CD4-positive, CD25-positive, alpha-beta regulatory T cell (primary cell): ENCODE measurements at regions not wholly inside any gene's neighbourhood (a gene's known extent, or its start where the extent isn't known, plus 50 kb on each side); places are given as distances from the start of the nearest gene placed in this dataset.

ENCODE experiments used
- ATAC-seq, 2 donors: fragments of 150-1000 bp; cut with Tn5 transposase; one replicate each; pipeline ENCODE4 v1.10.0; 2021; ENCODE audit warnings: low read depth in 2 of 2, moderate number of reproducible peaks in 2 of 2, moderate library complexity in 1 of 2
- DNase-seq, 3 donors: peaks; one replicate each; pipeline versions ENCODE4 v3.0.0 to v3.0.0-alpha.2; 2012 to 2022; ENCODE audit warnings: mixed read lengths in 1 of 3
- H3K27ac ChIP-seq: one replicate; pipeline ENCODE4 v1.7.0; 2013; ENCODE audit warnings: mild to moderate bottlenecking, low read length; ENCODE audit not compliant: insufficient read depth, poor library complexity, severe bottlenecking
- H3K27me3 ChIP-seq: one replicate; pipeline ENCODE4 v1.7.0; 2013; ENCODE audit warnings: low read length; ENCODE audit not compliant: control insufficient read depth, insufficient read depth
- H3K36me3 ChIP-seq: one replicate; pipeline ENCODE4 v1.7.0; 2013; ENCODE audit warnings: mild to moderate bottlenecking, low read length, moderate library complexity; ENCODE audit not compliant: control insufficient read depth, insufficient read depth
- H3K4me1 ChIP-seq: 2 replicates; pipeline ENCODE4 v1.7.0; 2013; ENCODE audit warnings: mild to moderate bottlenecking, low read length; ENCODE audit not compliant: insufficient read depth, control insufficient read depth, poor library complexity, severe bottlenecking
- H3K4me3 ChIP-seq: one replicate; pipeline ENCODE4 v1.7.0; 2013; ENCODE audit warnings: low read depth, mild to moderate bottlenecking, low read length, moderate library complexity
- H3K9me3 ChIP-seq, 2 experiments: 1 replicate in 1 of 2; 2 replicates in 1 of 2; pipeline ENCODE4 v1.7.0; 2013; ENCODE audit warnings: low read length in 2 of 2, mild to moderate bottlenecking in 1 of 2, moderate library complexity in 1 of 2; ENCODE audit not compliant: control insufficient read depth in 2 of 2
- H3K27ac Mint-ChIP-seq, 3 donors: one replicate each; pipeline ENCODE4 v1.8.0; 2020 to 2022; ENCODE audit warnings: mild to moderate bottlenecking in 3 of 3, mixed read lengths in 3 of 3, moderate library complexity in 2 of 3
- H3K27me3 Mint-ChIP-seq: one replicate; pipeline ENCODE4 v1.8.0; 2022; ENCODE audit warnings: mild to moderate bottlenecking, mixed read lengths
- H3K36me3 Mint-ChIP-seq: one replicate; pipeline ENCODE4 v1.8.0; 2020; ENCODE audit warnings: mixed read lengths
- H3K4me1 Mint-ChIP-seq, 4 donors: one replicate each; pipeline ENCODE4 v1.8.0; 2020 to 2022; ENCODE audit warnings: mixed read lengths in 4 of 4, mild to moderate bottlenecking in 1 of 4
- H3K4me3 Mint-ChIP-seq, 4 donors: one replicate each; pipeline ENCODE4 v1.8.0; 2020 to 2022; ENCODE audit warnings: mild to moderate bottlenecking in 4 of 4, mixed read lengths in 4 of 4, moderate library complexity in 3 of 4
- H3K9me3 Mint-ChIP-seq, 7 donors: one replicate each; pipeline ENCODE4 v1.8.0; 2020 to 2022; ENCODE audit warnings: mixed read lengths in 7 of 7, mild to moderate bottlenecking in 3 of 7, moderate library complexity in 2 of 7

DNA sequence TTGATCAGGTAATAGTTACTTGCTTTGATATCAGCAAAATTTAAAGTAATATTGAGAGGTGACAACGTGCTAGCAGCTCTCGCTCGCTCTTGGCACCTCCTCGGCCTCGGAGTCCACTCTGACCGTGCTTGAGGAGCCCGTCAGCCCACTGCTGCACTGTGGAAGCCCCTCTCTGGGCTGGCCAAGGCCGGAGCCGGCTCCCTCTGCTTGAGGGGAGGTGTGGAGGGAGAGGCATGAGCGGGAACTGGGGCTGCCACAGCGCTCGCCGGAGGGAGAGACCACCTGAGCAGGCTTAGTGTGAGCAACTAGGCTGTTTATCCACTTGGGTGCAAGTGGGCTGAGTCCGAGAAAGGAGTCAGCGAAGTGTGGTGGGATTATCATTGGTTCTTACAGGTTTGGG is 455.7 kb upstream of the PCDH7 start:
- Histone ChIP-seq H3K4me3 (no peak overlapping the region), H3K27ac (no peak overlapping the region), H3K27me3 (no peaks in the 10 kb centered on the region), H3K4me1 (no peaks in the 10 kb centered on the region), H3K9me3 (peaks cover 2 to 4% of the 10 kb centered on the region in 2 experiments), H3K36me3 (no peaks in the 10 kb centered on the region)
- Mint-ChIP-seq H3K27ac (no peak overlapping the region), H3K36me3 (no peaks in the 10 kb centered on the region), H3K9me3 (peaks cover 0 to 13% (median 2%) of the 10 kb centered on the region in 7 donors), H3K4me1 (no peaks in the 10 kb centered on the region), H3K27me3 (no peaks in the 10 kb centered on the region), H3K4me3 (no peak overlapping the region)
- ATAC-seq (no peak), DNase-seq (no peak)

DNA sequence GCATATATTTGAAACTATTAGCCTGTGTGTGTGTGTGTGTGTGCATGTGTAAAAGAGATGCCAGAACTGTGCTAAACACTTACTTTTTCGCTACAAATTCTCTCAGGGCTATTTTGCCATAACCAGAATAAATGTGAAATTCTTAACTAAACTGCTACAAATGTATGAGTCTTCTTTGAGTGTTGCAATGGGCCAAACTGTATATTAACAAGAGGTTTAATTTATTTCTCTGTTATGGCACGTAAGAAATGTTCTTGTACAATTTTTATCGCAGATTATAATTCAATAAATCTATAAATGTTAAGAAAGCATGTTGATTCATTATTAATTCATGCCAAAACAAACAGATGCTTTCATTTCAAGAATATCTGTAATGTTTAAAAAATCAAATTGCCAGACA is 454.5 kb upstream of the PCDH7 start:
- no peaks in the 10 kb centered on the region for H3K36me3 ChIP-seq
- H3K4me1 ChIP-seq: no peaks in the 10 kb centered on the region
- DNase-seq: no peak
- H3K9me3 ChIP-seq: peaks cover 2 to 4% of the 10 kb centered on the region in 2 experiments
- Mint-ChIP-seq H3K36me3 (no peaks in the 10 kb centered on the region), H3K9me3 (peaks cover 1 to 8% (median 4%) of the 10 kb centered on the region in 7 donors), H3K4me1 (no peaks in the 10 kb centered on the region), H3K4me3 (no peak overlapping the region), H3K27ac (no peak overlapping the region), H3K27me3 (no peaks in the 10 kb centered on the region)
- H3K27me3 ChIP-seq: no peaks in the 10 kb centered on the region
- no peak for ATAC-seq
- H3K4me3 ChIP-seq: no peak overlapping the region
- no peak overlapping the region for H3K27ac ChIP-seq

DNA sequence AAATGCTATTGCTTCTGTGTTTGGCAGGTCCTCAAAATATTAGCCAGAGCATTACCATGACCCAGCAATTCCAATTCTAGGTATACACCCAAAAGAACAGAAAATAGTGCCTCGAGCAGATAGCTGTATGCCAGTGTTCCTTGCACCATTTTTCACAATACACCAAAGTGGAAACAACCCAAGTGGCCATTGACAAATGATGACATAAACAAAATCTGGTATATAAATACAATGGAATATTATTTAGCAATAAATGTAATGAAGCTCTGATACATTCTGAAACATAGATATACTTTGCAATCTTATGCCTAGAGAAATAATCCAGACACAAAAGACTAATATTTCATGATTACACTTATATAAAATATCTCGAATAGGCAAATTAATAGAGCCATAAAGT is 451.8 kb upstream of the PCDH7 start:
- Histone ChIP-seq H3K9me3 (peaks cover 4 to 5% of the 10 kb centered on the region in 2 experiments), H3K4me3 (no peak overlapping the region), H3K4me1 (no peaks in the 10 kb centered on the region), H3K36me3 (no peaks in the 10 kb centered on the region), H3K27me3 (no peaks in the 10 kb centered on the region), H3K27ac (no peak overlapping the region)
- H3K4me3 Mint-ChIP-seq: no peak overlapping the region
- H3K36me3 Mint-ChIP-seq: no peaks in the 10 kb centered on the region
- no peak for DNase-seq
- no peak overlapping the region for H3K27ac Mint-ChIP-seq
- no peak for ATAC-seq
- no peaks in the 10 kb centered on the region for H3K27me3 Mint-ChIP-seq
- peaks cover 1 to 19% (median 8%) of the 10 kb centered on the region in 7 donors for H3K9me3 Mint-ChIP-seq
- no peaks in the 10 kb centered on the region for H3K4me1 Mint-ChIP-seq

DNA sequence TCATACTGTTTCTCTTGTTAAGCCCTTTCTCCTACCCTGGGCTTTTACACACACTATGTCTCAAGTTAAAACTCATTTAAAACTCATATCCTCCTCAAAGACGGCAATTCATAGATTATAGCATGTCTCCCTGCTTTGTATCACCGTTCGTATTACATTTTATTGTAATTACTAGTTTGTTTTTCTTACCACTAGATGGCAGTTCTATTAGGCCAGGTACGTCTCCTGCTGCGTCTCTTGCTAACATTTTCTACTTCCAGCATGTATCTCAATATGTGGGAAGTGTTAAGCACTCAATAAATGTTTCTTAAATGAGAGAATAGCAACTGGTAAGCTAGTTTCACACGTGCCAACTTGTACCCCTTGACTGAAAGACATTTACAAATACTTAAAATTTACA is 450.3 kb upstream of the PCDH7 start:
- Mint-ChIP-seq H3K9me3 (peaks cover 0 to 23% (median 9%) of the 10 kb centered on the region in 7 donors), H3K36me3 (no peaks in the 10 kb centered on the region), H3K4me3 (no peak overlapping the region), H3K27me3 (no peaks in the 10 kb centered on the region), H3K4me1 (no peaks in the 10 kb centered on the region), H3K27ac (no peak overlapping the region)
- no peaks in the 10 kb centered on the region for H3K27me3 ChIP-seq
- ATAC-seq (no peak), DNase-seq (no peak)
- peaks cover 0 to 5% of the 10 kb centered on the region in 2 experiments for H3K9me3 ChIP-seq
- H3K36me3 ChIP-seq: no peaks in the 10 kb centered on the region
- no peak overlapping the region for H3K4me3 ChIP-seq
- no peak overlapping the region for H3K27ac ChIP-seq
- no peaks in the 10 kb centered on the region for H3K4me1 ChIP-seq

DNA sequence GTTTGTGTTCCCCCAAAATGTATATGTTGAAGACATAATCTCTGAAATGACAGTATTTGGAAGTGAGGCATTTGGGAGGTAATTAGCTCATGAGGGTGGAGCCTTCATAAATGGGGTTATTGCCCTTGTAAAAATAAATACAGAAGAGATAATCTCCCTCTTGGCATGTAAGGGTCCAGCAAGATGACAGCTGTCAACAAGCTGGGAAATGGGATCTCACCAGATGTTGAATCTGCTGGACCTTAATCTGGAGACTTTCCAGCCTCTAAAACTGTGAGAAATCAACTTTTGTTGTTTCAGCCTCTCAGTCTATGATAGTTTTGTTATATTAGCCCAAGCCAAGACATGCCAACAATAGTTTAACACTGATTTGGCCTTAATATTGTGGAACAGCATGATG is 438.2 kb upstream of the PCDH7 start:
- no peaks in the 10 kb centered on the region for H3K36me3 ChIP-seq
- ATAC-seq (no peak), DNase-seq (no peak)
- no peaks in the 10 kb centered on the region for H3K9me3 ChIP-seq
- no peaks in the 10 kb centered on the region for H3K4me1 Mint-ChIP-seq
- H3K9me3 Mint-ChIP-seq: peaks cover 2 to 28% (median 6%) of the 10 kb centered on the region in 7 donors
- no peaks in the 10 kb centered on the region for H3K27me3 Mint-ChIP-seq
- no peaks in the 10 kb centered on the region for H3K36me3 Mint-ChIP-seq
- no peak overlapping the region for H3K4me3 ChIP-seq
- no peaks in the 10 kb centered on the region for H3K27me3 ChIP-seq
- H3K27ac ChIP-seq: no peak overlapping the region
- no peak overlapping the region for H3K27ac Mint-ChIP-seq
- H3K4me3 Mint-ChIP-seq: no peak overlapping the region
- H3K4me1 ChIP-seq: no peaks in the 10 kb centered on the region

DNA sequence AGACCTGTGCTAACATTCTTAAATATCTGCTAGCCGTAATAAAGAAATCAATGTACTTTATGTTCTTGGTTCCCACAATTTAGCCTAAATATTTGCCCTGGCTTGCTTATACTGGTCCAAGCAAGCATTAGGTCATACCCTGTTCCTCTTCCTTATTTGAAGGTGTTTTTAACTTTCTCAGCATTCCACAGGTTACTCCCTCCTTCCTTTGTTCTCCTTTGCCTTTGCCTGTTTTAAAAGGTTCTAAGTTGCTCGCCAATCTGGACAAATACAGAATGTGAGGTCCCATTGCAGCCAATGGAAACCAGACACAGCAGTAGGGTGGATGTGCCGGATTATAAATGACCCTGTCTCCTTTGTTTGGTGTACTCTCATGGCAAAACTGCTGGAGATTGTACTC is 436.8 kb upstream of the PCDH7 start:
- Histone ChIP-seq H3K4me1 (no peaks in the 10 kb centered on the region), H3K4me3 (no peak overlapping the region), H3K27ac (no peak overlapping the region), H3K36me3 (no peaks in the 10 kb centered on the region), H3K9me3 (no peaks in the 10 kb centered on the region), H3K27me3 (no peaks in the 10 kb centered on the region)
- Mint-ChIP-seq H3K36me3 (no peaks in the 10 kb centered on the region), H3K9me3 (peaks cover 4 to 33% (median 7%) of the 10 kb centered on the region in 7 donors), H3K27ac (no peak overlapping the region), H3K27me3 (no peaks in the 10 kb centered on the region), H3K4me3 (no peak overlapping the region), H3K4me1 (no peaks in the 10 kb centered on the region)
- no peak for ATAC-seq
- no peak for DNase-seq

DNA sequence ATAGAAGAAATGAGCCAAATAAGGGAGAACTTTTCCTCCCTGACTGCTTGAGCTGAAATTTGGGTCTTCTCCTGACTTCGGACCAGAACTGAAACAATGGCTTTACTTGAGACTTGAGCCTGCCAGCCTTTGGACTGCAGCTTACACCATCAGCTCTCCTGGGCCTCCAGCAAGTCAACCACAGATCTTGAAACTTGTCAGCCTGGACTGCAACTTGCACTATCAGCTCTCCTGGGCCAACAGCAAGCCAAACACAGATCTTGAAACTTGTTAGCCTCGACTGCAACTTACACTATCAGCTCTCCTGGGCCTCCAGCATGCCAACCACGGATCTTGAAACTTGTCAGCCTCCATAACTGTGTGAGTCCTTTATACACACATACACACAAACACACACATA is 425.9 kb upstream of the PCDH7 start:
- no peak for DNase-seq
- ATAC-seq: no peak
- H3K27me3 Mint-ChIP-seq: no peaks in the 10 kb centered on the region
- H3K27ac Mint-ChIP-seq: no peak overlapping the region
- Histone ChIP-seq H3K9me3 (peaks cover 5% of the 10 kb centered on the region in 2 experiments), H3K4me3 (no peak overlapping the region), H3K36me3 (no peaks in the 10 kb centered on the region), H3K4me1 (no peaks in the 10 kb centered on the region), H3K27ac (no peak overlapping the region), H3K27me3 (no peaks in the 10 kb centered on the region)
- H3K4me1 Mint-ChIP-seq: no peaks in the 10 kb centered on the region
- H3K36me3 Mint-ChIP-seq: no peaks in the 10 kb centered on the region
- H3K4me3 Mint-ChIP-seq: no peak overlapping the region
- peaks cover 3 to 23% (median 11%) of the 10 kb centered on the region in 7 donors for H3K9me3 Mint-ChIP-seq

DNA sequence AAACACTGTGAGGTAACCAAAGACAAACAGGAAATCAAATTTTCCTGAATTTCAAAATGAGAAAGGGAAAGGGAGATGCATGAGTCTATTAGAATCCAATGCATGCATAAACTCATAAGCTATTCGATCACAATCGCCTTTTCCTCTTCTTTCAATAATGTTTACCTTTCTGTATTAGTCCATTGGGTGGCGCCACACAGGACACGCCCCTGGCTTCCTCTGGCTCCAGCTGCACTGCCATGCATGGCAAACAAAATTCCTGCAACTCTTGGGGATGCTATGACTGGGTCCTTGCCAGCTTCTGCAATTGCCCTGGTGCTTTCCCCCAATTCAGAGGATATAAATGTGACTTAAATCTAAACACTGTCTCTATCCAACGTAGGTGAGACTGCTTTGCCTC is 424.5 kb upstream of the PCDH7 start:
- H3K27me3 ChIP-seq: no peaks in the 10 kb centered on the region
- no peak for DNase-seq
- Mint-ChIP-seq H3K27ac (no peak overlapping the region), H3K36me3 (no peaks in the 10 kb centered on the region), H3K27me3 (no peaks in the 10 kb centered on the region), H3K4me1 (no peaks in the 10 kb centered on the region), H3K9me3 (peaks cover 2 to 25% (median 8%) of the 10 kb centered on the region in 7 donors), H3K4me3 (no peak overlapping the region)
- H3K27ac ChIP-seq: no peak overlapping the region
- H3K4me1 ChIP-seq: no peaks in the 10 kb centered on the region
- H3K36me3 ChIP-seq: no peaks in the 10 kb centered on the region
- ATAC-seq: no peak
- no peak overlapping the region for H3K4me3 ChIP-seq
- peaks cover 5 to 8% of the 10 kb centered on the region in 2 experiments for H3K9me3 ChIP-seq
